NCI-H524 treated with DMSO at 0.1 percent for 48 hours (cell line): ENCODE measurements at regions not wholly inside any gene's neighbourhood (a gene's known extent, or its start where the extent isn't known, plus 50 kb on each side); places are given as distances from the start of the nearest gene placed in this dataset.

Experiments used
- DNase-seq: peaks from one replicate; lab custom pipeline; 2025; lab: John Stamatoyannopoulos, UW

GRCh38 chr10:47143473-47143872, 156.5 kb upstream of the GDF10 start:
- DNase-seq, result no peak

- no peak for DNase-seq
These were observed 155.5 kb upstream of the GDF10 start for GRCh38 chr10:47144525-47144924.

GRCh38 chr10:47145290-47145934, 154.6 kb upstream of the GDF10 start:
- no peak for DNase-seq

- no peak for DNase-seq
These were observed 153.4 kb upstream of the GDF10 start for GRCh38 chr10:47146572-47146971.

GRCh38 chr10:47147186-47147585, 152.8 kb upstream of the GDF10 start:
- DNase-seq, result no peak

GRCh38 chr10:47150581-47150980, 149.4 kb upstream of the GDF10 start:
- DNase-seq, result no peak

GRCh38 chr10:47151920-47152319, 148.1 kb upstream of the GDF10 start:
- DNase-seq, result no peak

- DNase-seq, result no peak
These were observed 147.1 kb upstream of the GDF10 start for GRCh38 chr10:47152861-47153349.

GRCh38 chr10:47154762-47155161, 145.2 kb upstream of the GDF10 start:
- DNase-seq, result no peak

- no peak for DNase-seq
These were observed 143.1 kb upstream of the GDF10 start for GRCh38 chr10:47156873-47157272.

- DNase-seq, result no peak
These were observed 141.6 kb upstream of the GDF10 start for GRCh38 chr10:47158116-47159071.

- DNase-seq, result no peak
These were observed 140.4 kb upstream of the GDF10 start for GRCh38 chr10:47159361-47160260.

- no peak for DNase-seq
These were observed 139.6 kb upstream of the GDF10 start for GRCh38 chr10:47160261-47160908.

- no peak for DNase-seq
These were observed 139.0 kb upstream of the GDF10 start for GRCh38 chr10:47160967-47161366.

- DNase-seq, result no peak
These were observed 138.5 kb upstream of the GDF10 start for GRCh38 chr10:47161465-47161864.

- DNase-seq, result no peak
These were observed 135.7 kb upstream of the GDF10 start for GRCh38 chr10:47164126-47164799.

GRCh38 chr10:47164800-47165128, 135.2 kb upstream of the GDF10 start:
- no peak for DNase-seq

- no peak for DNase-seq
These were observed 134.8 kb upstream of the GDF10 start for GRCh38 chr10:47165168-47165710.

GRCh38 chr10:47165711-47166404, 134.1 kb upstream of the GDF10 start:
- no peak for DNase-seq

- DNase-seq, result no peak
These were observed 133.6 kb upstream of the GDF10 start for GRCh38 chr10:47166405-47166777.
